ENCODE measurements at regions not wholly inside any gene's neighbourhood (a gene's known extent, or its start where the extent isn't known, plus 50 kb on each side); places are given as distances from the start of the nearest gene placed in this dataset.

GRCh38 chr10:71045204-71045809 lies 156.9 kb upstream of the PCBD1 start:
- peak overlapping the region in 2 of 3 experiments; percentile 21 to 43 for H3K4me3 Mint-ChIP-seq
- no peaks in the 10 kb centered on the region for H3K9me3 Mint-ChIP-seq
- no peaks in the 10 kb centered on the region for H3K36me3 Mint-ChIP-seq (ENCODE audit: low read depth)
- TF ChIP-seq CTCF (IDR thresholded peaks at IDR 0.05; ENCODE audit: unreplicated experiment in 3 of 3), result no peak
- peaks cover 44% of the 10 kb centered on the region for H3K27me3 Mint-ChIP-seq (ENCODE audit: low read depth)
- H3K27ac Mint-ChIP-seq, result peak overlapping the region; percentile 55 to 85 (median 69)
- peaks cover 52% of the 10 kb centered on the region for H3K4me1 Mint-ChIP-seq

- Mint-ChIP-seq H3K36me3 (ENCODE audit: low read depth) (no peaks in the 10 kb centered on the region), H3K27ac (peak overlapping the region in 2 of 3 experiments; percentile 69 to 85), H3K4me3 (no peak overlapping the region), H3K9me3 (no peaks in the 10 kb centered on the region), H3K4me1 (peaks cover 52% of the 10 kb centered on the region), H3K27me3 (ENCODE audit: low read depth) (peaks cover 47% of the 10 kb centered on the region)
- TF ChIP-seq CTCF (IDR thresholded peaks at IDR 0.05; ENCODE audit: unreplicated experiment in 3 of 3), result no peak
These were observed 157.6 kb upstream of the PCBD1 start for GRCh38 chr10:71045936-71046335.

GRCh38 chr10:71046747-71047146 lies 158.4 kb upstream of the PCBD1 start:
- no peak overlapping the region for H3K27ac Mint-ChIP-seq
- TF ChIP-seq CTCF (IDR thresholded peaks at IDR 0.05; ENCODE audit: unreplicated experiment in 3 of 3), result no peak
- H3K36me3 Mint-ChIP-seq (ENCODE audit: low read depth), result no peaks in the 10 kb centered on the region
- peaks cover 55% of the 10 kb centered on the region for H3K4me1 Mint-ChIP-seq
- no peak overlapping the region for H3K4me3 Mint-ChIP-seq
- peaks cover 49% of the 10 kb centered on the region for H3K27me3 Mint-ChIP-seq (ENCODE audit: low read depth)
- H3K9me3 Mint-ChIP-seq, result no peaks in the 10 kb centered on the region

GRCh38 chr10:71048971-71049615 lies 160.7 kb upstream of the PCBD1 start:
- H3K36me3 Mint-ChIP-seq (ENCODE audit: low read depth), result no peaks in the 10 kb centered on the region
- H3K9me3 Mint-ChIP-seq, result no peaks in the 10 kb centered on the region
- H3K4me3 Mint-ChIP-seq, result no peak overlapping the region
- TF ChIP-seq CTCF (IDR thresholded peaks at IDR 0.05; ENCODE audit: unreplicated experiment in 3 of 3), result no peak
- peaks cover 54% of the 10 kb centered on the region for H3K4me1 Mint-ChIP-seq
- H3K27me3 Mint-ChIP-seq (ENCODE audit: low read depth), result peaks cover 42% of the 10 kb centered on the region
- H3K27ac Mint-ChIP-seq, result peak overlapping the region in 1 of 3 experiments; percentile 11

- Mint-ChIP-seq H3K4me3 (no peak overlapping the region), H3K27ac (peak overlapping the region in 1 of 3 experiments; percentile 23), H3K4me1 (peaks cover 49% of the 10 kb centered on the region), H3K36me3 (ENCODE audit: low read depth) (no peaks in the 10 kb centered on the region), H3K9me3 (no peaks in the 10 kb centered on the region), H3K27me3 (ENCODE audit: low read depth) (peaks cover 45% of the 10 kb centered on the region)
- no peak for TF ChIP-seq CTCF (IDR thresholded peaks at IDR 0.05; ENCODE audit: unreplicated experiment in 3 of 3)
These were observed 161.6 kb upstream of the PCBD1 start for GRCh38 chr10:71049994-71050393.
